Endothelial cell of umbilical vein (primary cell): ENCODE measurements at regions not wholly inside any gene's neighbourhood (a gene's known extent, or its start where the extent isn't known, plus 50 kb on each side); places are given as distances from the start of the nearest gene placed in this dataset.
"Not testable (repeated sequence)": the region's sequence is repeated elsewhere in the genome, so short reads cannot be mapped to it uniquely, and the experiment has no call there.

Experiments used
- BruUV-seq: library from RNA; stranded (reverse); fragments of 400-500 nt; replicated peaks from 2 replicates; lab custom pipeline; 2021; lab: Mats Ljungman, UMichigan
- CTCF ChIA-PET: fragments of 300-600, 350-600 bp; sonication (Branson Sonifier 250); formaldehyde crosslinking; loops from one replicate; lab custom pipeline; 2021; ENCODE audit warnings: antibody characterized with exemption, inconsistent platforms; lab: Charles Lee
- POLR2A ChIA-PET: fragments of 300-600, 350-600 bp; sonication (Branson Sonifier 250); formaldehyde crosslinking; loops from one replicate; lab custom pipeline; 2021; ENCODE audit warnings: antibody characterized with exemption, inconsistent platforms; lab: Charles Lee
- DNase-seq: peaks from one replicate; pipeline ENCODE4 v3.0.0-alpha.2; 2011; ENCODE audit warnings: low read depth, low spot score
- FAIRE-seq: peaks from 2 replicates; lab custom pipeline; 2011; peaks lifted over from hg19 to GRCh38; lab: Jason Lieb, UNC
- H2AFZ ChIP-seq: 2 replicates; pipeline ENCODE4 v1.6.0; 2012; ENCODE audit warnings: low read depth, low read length, control low read depth, inconsistent platforms
- H3K27ac ChIP-seq: 2 replicates; pipeline ENCODE4 v1.5.1; 2011; ENCODE audit warnings: low read depth, mild to moderate bottlenecking, control low read depth, low read length, moderate library complexity; ENCODE audit not compliant: insufficient read depth
- H3K27me3 ChIP-seq, 2 experiments: 2 replicates each; pipeline versions ENCODE4 v1.6.0 to v1.6.1; 2011; ENCODE audit warnings: low read length in 2 of 2, mixed read lengths in 1 of 2; ENCODE audit not compliant: control insufficient read depth in 2 of 2, insufficient read depth in 2 of 2
- H3K36me3 ChIP-seq, 2 experiments: 2 replicates in 1 of 2; 3 replicates in 1 of 2; pipeline ENCODE4 v1.5.1; 2011; ENCODE audit warnings: low read length in 2 of 2, mild to moderate bottlenecking in 1 of 2, moderate library complexity in 1 of 2; ENCODE audit not compliant: control insufficient read depth in 2 of 2, insufficient read depth in 2 of 2; ENCODE audit errors: extremely low read depth in 1 of 2
- H3K4me1 ChIP-seq: 3 replicates; pipeline ENCODE4 v1.5.1; 2011; ENCODE audit warnings: mild to moderate bottlenecking, low read length; ENCODE audit not compliant: control insufficient read depth, insufficient read depth; ENCODE audit errors: extremely low read depth
- H3K4me2 ChIP-seq: 2 replicates; pipeline ENCODE4 v1.6.1; 2011; ENCODE audit warnings: low read length, control low read depth, mixed read lengths; ENCODE audit not compliant: insufficient read depth
- H3K4me3 ChIP-seq, 3 experiments: fragments of 200-600 bp in 1 of 3; sonication (generic), shearing (Covaris generic) in 1 of 3; replicated peaks in 1 of 3; 2 replicates each; pipeline ENCODE4 v1.5.1; 2011 to 2016; ENCODE audit warnings: control low read depth in 3 of 3, low read length in 3 of 3, mild to moderate bottlenecking in 2 of 3, inconsistent platforms in 1 of 3, low read depth in 1 of 3, moderate library complexity in 1 of 3; ENCODE audit not compliant: insufficient read depth in 1 of 3
- H3K79me2 ChIP-seq: 2 replicates; pipeline ENCODE4 v1.6.0; 2012; ENCODE audit warnings: low read length, inconsistent platforms; ENCODE audit not compliant: control insufficient read depth, insufficient read depth
- H3K9ac ChIP-seq: replicated peaks from 2 replicates; pipeline ENCODE3; 2011; ENCODE audit warnings: low read length, control low read depth; ENCODE audit not compliant: insufficient read depth; ENCODE audit errors: extremely low read depth
- H3K9me1 ChIP-seq: replicated peaks from 3 replicates; pipeline ENCODE4 v1.6.0; 2011; ENCODE audit warnings: mild to moderate bottlenecking, low read length; ENCODE audit not compliant: control insufficient read depth, insufficient read depth; ENCODE audit errors: extremely low read depth
- H3K9me3 ChIP-seq: replicated peaks from 2 replicates; pipeline ENCODE4 v1.5.1; 2012; ENCODE audit warnings: low read length, inconsistent platforms; ENCODE audit not compliant: control insufficient read depth, insufficient read depth
- H4K20me1 ChIP-seq: replicated peaks from 2 replicates; pipeline ENCODE3; 2011; ENCODE audit warnings: mild to moderate bottlenecking, low read length; ENCODE audit not compliant: control insufficient read depth, insufficient read depth; ENCODE audit errors: extremely low read depth
- CTCF ChIP-seq, 2 donors: IDR thresholded peaks; 1 replicate in 1 of 2; 2 replicates in 1 of 2; pipeline ENCODE4 v1.5.1; 2011; ENCODE audit warnings: low read length in 2 of 2, mild to moderate bottlenecking in 2 of 2, moderate library complexity in 2 of 2, control low read depth in 1 of 2, inconsistent platforms in 1 of 2, low read depth in 1 of 2; ENCODE audit not compliant: insufficient read depth in 1 of 2; ENCODE audit errors: extremely low read depth in 1 of 2
- EZH2 ChIP-seq: IDR thresholded peaks from 2 replicates; pipeline ENCODE4 v1.6.1; 2012; ENCODE audit warnings: borderline replicate concordance, low read depth, mild to moderate bottlenecking, moderate library complexity, low read length, inconsistent platforms; ENCODE audit not compliant: severe bottlenecking
- FOS ChIP-seq: IDR thresholded peaks from 2 replicates; pipeline ENCODE4 v1.6.1; 2011; ENCODE audit warnings: mild to moderate bottlenecking, low read length, moderate library complexity, borderline replicate concordance; ENCODE audit not compliant: insufficient read depth
- GATA2 ChIP-seq: IDR thresholded peaks from 2 replicates; pipeline ENCODE4 v1.7.0; 2011; ENCODE audit warnings: low read depth, mild to moderate bottlenecking, moderate library complexity, mixed read lengths, low read length; ENCODE audit not compliant: insufficient read length, insufficient read depth
- JUN ChIP-seq: IDR thresholded peaks from 2 replicates; pipeline ENCODE4 v1.6.1; 2011; ENCODE audit warnings: borderline replicate concordance, low read depth; ENCODE audit not compliant: insufficient read length, insufficient read depth
- MAX ChIP-seq: IDR thresholded peaks from 2 replicates; pipeline ENCODE4 v1.6.1; 2011; ENCODE audit not compliant: insufficient read depth, insufficient read length
- MYC ChIP-seq: IDR thresholded peaks from one replicate; pipeline ENCODE4 v1.6.1; 2011; ENCODE audit warnings: mild to moderate bottlenecking, low read depth, low read length
- POLR2A ChIP-seq: IDR thresholded peaks from 2 replicates; pipeline ENCODE4 v1.6.1; 2012; ENCODE audit warnings: low read depth, mild to moderate bottlenecking, control low read depth, low read length
- POLR2AphosphoS5 ChIP-seq: IDR thresholded peaks from 2 replicates; pipeline ENCODE4 v1.6.1; 2012; ENCODE audit warnings: low read depth, mild to moderate bottlenecking, control low read depth, low read length, moderate library complexity; ENCODE audit not compliant: insufficient read depth
- dilution Hi-C: fragments of 300-500 bp; cut with MboI; formaldehyde crosslinking; loops from one replicate; pipeline ENCODE4 v1.15.0; 2019; ENCODE audit warnings: low sequenced_read_pairs; ENCODE audit not compliant: extremely low pct_ligation_motif_present
- intact Hi-C: fragments of 100-400 bp; cut with micrococcal nuclease; formaldehyde crosslinking; loops from one replicate; pipeline ENCODE4 v1.10.0; 2022

GRCh38 chr12:79991586-79991985, 56.7 kb upstream of the PPP1R12A start:
- BruUV-seq = no TSS peak
- H3K4me3 ChIP-seq = no peak overlapping the region
- ChIA-PET POLR2A (no interaction called here), CTCF (no interaction called here)
- H3K9ac ChIP-seq = no peak overlapping the region
- H4K20me1 ChIP-seq = no peaks in the 10 kb centered on the region
- intact Hi-C loops (loop anchor here (5.0 kb wide), 1 partner anchor 39 kb away; no protein-coding TSS in a partner anchor), dilution Hi-C loops (no loop called here)
- H3K9me3 ChIP-seq = no peaks in the 10 kb centered on the region
- no peaks in the 10 kb centered on the region for H3K9me1 ChIP-seq
- H2AFZ ChIP-seq = no peak overlapping the region
- no peaks in the 10 kb centered on the region for H3K36me3 ChIP-seq
- no peak overlapping the region for H3K27ac ChIP-seq
- FAIRE-seq = no peak
- DNase-seq = no peak
- no peaks in the 10 kb centered on the region for H3K4me1 ChIP-seq
- H3K4me2 ChIP-seq = no peak overlapping the region
- no peak for TF ChIP-seq CTCF (IDR thresholded peaks at IDR 0.05; ENCODE audit: extremely low read depth in 1 of 2, insufficient read depth in 1 of 2, low read depth in 1 of 2, low read length in 2 of 2)
- TF ChIP-seq MYC = no peak
- no peak for TF ChIP-seq JUN
- TF ChIP-seq FOS = no peak
- no peak for TF ChIP-seq POLR2AphosphoS5
- no peak for TF ChIP-seq POLR2A
- no peak for TF ChIP-seq MAX
- no peak for TF ChIP-seq GATA2
- no peak for TF ChIP-seq EZH2
- peaks cover 0 to 4% of the 10 kb centered on the region in 2 experiments for H3K27me3 ChIP-seq
- H3K79me2 ChIP-seq = no peaks in the 10 kb centered on the region

- H3K9me1 ChIP-seq, BruUV-seq, H4K20me1 ChIP-seq, FAIRE-seq, H3K36me3 ChIP-seq, DNase-seq, dilution Hi-C loops, H2AFZ ChIP-seq, H3K4me3 ChIP-seq, H3K9me3 ChIP-seq, H3K4me1 ChIP-seq, H3K4me2 ChIP-seq, H3K27ac ChIP-seq, H3K27me3 ChIP-seq, H3K79me2 ChIP-seq, H3K9ac ChIP-seq, POLR2A ChIA-PET: not testable (repeated sequence)
- CTCF ChIA-PET = interaction anchor here (1.3 to 1.5 kb wide), 2 partner anchors 14 to 18 kb away, joined by 3 to 5 read pairs; no protein-coding TSS in a partner anchor
- intact Hi-C loops = loop anchor here (5.0 kb wide), 1 partner anchor 38 kb away; no protein-coding TSS in a partner anchor
Observed at GRCh38 chr12:79990509-79991338, 55.8 kb upstream of the PPP1R12A start.
